Ovary (tissue), 7 donors: ENCODE measurements at regions not wholly inside any gene's neighbourhood (a gene's known extent, or its start where the extent isn't known, plus 50 kb on each side); places are given as distances from the start of the nearest gene placed in this dataset.
"Not testable (repeated sequence)": the region's sequence is repeated elsewhere in the genome, so short reads cannot be mapped to it uniquely, and the experiment has no call there.

Experiments
- DNase-seq, 5 donors: peaks; one replicate each; pipeline ENCODE4 v3.0.0-alpha.2; 2019 to 2020
- H3K27ac ChIP-seq, 2 donors: fragments of 200-600 bp; one replicate each; pipeline versions ENCODE4 v1.5.1 to v1.8.0; 2019 to 2022
- H3K27me3 ChIP-seq: fragments of 200-600 bp; one replicate; pipeline ENCODE4 v1.8.0; 2022
- H3K36me3 ChIP-seq: fragments of 200-600 bp; sonication (generic); one replicate; pipeline ENCODE4 v1.5.1; 2019
- H3K4me1 ChIP-seq: one replicate; pipeline ENCODE4 v1.8.1; 2013; ENCODE audit warnings: mild to moderate bottlenecking, moderate library complexity; ENCODE audit not compliant: insufficient read depth
- H3K4me3 ChIP-seq: fragments of 200-600 bp; sonication (generic); one replicate; pipeline ENCODE4 v1.5.1; 2017
- H3K9me3 ChIP-seq, 2 donors: fragments of 200-600 bp in 1 of 2; sonication (generic) in 1 of 2; one replicate each; pipeline versions ENCODE4 v1.5.1 to v1.8.1; 2013 to 2019; ENCODE audit warnings: mild to moderate bottlenecking in 1 of 2, moderate library complexity in 1 of 2
- CTCF ChIP-seq, 3 donors: fragments of 450-650 bp in 2 of 3; fragments of 200-600 bp in 1 of 3; IDR thresholded peaks; one replicate each; pipeline versions ENCODE4 v1.5.1 to v1.8.0; 2016 to 2022; ENCODE audit warnings: antibody characterized with exemption in 3 of 3, mild to moderate bottlenecking in 1 of 3
- EP300 ChIP-seq: sonication (generic); formaldehyde crosslinking; IDR thresholded peaks from one replicate; pipeline ENCODE4 v1.6.1; 2017; ENCODE audit warnings: antibody characterized with exemption
- POLR2A ChIP-seq: fragments of 450-650 bp; IDR thresholded peaks from one replicate; pipeline ENCODE4 v1.6.1; 2017; ENCODE audit warnings: antibody characterized with exemption, mild to moderate bottlenecking, moderate library complexity
- WGBS, 3 donors: extraction: QIAGEN DNeasy Blood & Tissue Kit in 1 of 3; methylation state at CpG; one replicate each; pipeline versions ENCODE4 v1.1.5 to v1.1.7; 2013 to 2017; 5-methylcytosine and 5-hydroxymethylcytosine counted together
- intact Hi-C, 4 donors: fragments of 100-400 bp; cut with DNase I; formaldehyde crosslinking; loops; one replicate each; pipeline versions ENCODE4 v1.11.0 to v1.15.1; 2022 to 2023
- donor health status: DM: no; HTN: no; CAD: no; lungs with moderate emphysema.
- donor health status: DM: no; HTN: no; CAD: no.
- donor health status: Bipolar disorder and iron deficiency.
- donor health status: DM: no; HTN: no; CAD: no.
- donor health status: DM: yes; HTN: yes; CAD: no.

DNA sequence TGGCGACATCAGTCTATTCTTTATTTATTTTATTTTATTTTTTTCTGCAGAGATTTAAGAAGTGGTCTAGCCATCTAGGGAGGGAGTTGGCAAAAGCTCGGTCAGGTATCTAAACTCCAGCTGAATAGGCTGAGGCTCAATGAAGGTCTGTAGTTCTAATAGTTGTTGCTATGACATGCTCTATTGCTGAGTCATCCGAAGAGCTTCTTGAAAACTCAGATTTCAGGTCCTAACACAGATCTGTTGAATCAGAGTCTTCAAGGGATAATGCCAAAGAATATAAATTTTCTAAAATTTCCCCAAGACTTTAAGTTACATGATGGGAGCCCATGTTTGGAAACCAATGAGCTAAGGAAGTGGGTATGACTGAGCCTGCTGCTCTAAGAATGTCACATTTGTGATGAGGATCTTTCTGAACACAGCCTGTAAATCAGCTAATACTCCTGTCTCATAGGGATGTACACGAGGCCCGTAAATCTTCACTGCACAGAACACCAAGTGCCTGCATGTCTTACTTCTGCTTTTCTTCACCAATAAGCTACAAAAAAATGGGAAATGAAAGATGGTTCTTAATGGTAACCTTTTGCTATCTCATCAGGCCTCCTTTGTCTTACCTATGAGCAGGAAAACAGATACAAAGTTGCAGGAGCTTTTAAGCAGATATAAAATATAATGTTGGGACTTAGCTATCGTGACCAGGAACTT lies 901.4 kb upstream of the API5 start:
- Histone ChIP-seq H3K4me1 (no peaks in the 10 kb centered on the region), H3K9me3 (no peaks in the 10 kb centered on the region), H3K4me3 (no peak overlapping the region), H3K27me3 (no peaks in the 10 kb centered on the region), H3K36me3 (no peaks in the 10 kb centered on the region), H3K27ac (no peak overlapping the region)
- TF ChIP-seq POLR2A (no peak), EP300 (no peak), CTCF (IDR thresholded peaks at IDR 0.05) (no peak)
- no peak for DNase-seq
- 64 to 80% (median 74%) methylated on average over 6 of the region's 6 CpGs for WGBS, 3 donors
- intact Hi-C loops, result no loop called here

DNA sequence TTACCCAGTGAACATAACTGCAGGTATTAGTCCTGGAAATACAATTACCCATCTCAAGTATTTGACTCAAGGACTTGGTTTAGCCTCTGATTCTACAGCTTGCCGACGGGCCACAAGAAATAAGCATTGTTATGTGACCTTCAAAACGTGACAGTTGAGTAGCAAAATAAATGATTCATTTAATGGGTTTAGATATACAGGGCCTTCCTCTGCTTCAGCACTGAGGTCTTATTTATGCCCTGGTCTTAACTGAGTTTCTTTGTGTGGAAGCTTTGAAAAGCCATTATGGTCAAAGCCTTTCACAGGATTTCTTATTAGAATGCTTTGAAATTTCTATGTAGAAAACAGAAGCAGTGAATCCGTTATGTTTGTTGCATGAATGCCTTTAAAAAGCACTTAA lies 899.2 kb upstream of the API5 start:
- Histone ChIP-seq H3K36me3 (no peaks in the 10 kb centered on the region), H3K4me3 (no peak overlapping the region), H3K27me3 (no peaks in the 10 kb centered on the region), H3K4me1 (no peaks in the 10 kb centered on the region), H3K27ac (no peak overlapping the region), H3K9me3 (no peaks in the 10 kb centered on the region)
- TF ChIP-seq CTCF (IDR thresholded peaks at IDR 0.05) (no peak), POLR2A (no peak)
- 40 to 43% (median 41%) methylated on average over 4 of the region's 4 CpGs for WGBS, 3 donors
- DNase-seq, result no peak
- intact Hi-C loops, result no loop called here

- no peaks in the 10 kb centered on the region for H3K27me3 ChIP-seq
- no peak overlapping the region for H3K4me3 ChIP-seq
- no peaks in the 10 kb centered on the region for H3K4me1 ChIP-seq
- no peak for TF ChIP-seq CTCF (IDR thresholded peaks at IDR 0.05)
- no peak for TF ChIP-seq EP300
- TF ChIP-seq POLR2A, result no peak
- intact Hi-C loops, result no loop called here
- H3K36me3 ChIP-seq, result no peaks in the 10 kb centered on the region
- no peak overlapping the region for H3K27ac ChIP-seq
- DNase-seq, result no peak
- no peaks in the 10 kb centered on the region for H3K9me3 ChIP-seq
Observed at GRCh38 chr11:42417691-42418090, 894.1 kb upstream of the API5 start.

GRCh38 chr11:42422090-42422489 lies 889.7 kb upstream of the API5 start:
- no peaks in the 10 kb centered on the region for H3K36me3 ChIP-seq
- intact Hi-C loops, result no loop called here
- WGBS, 3 donors, result 93 to 94% (median 93%) methylated on average over 1 of the region's 1 CpG

DNA sequence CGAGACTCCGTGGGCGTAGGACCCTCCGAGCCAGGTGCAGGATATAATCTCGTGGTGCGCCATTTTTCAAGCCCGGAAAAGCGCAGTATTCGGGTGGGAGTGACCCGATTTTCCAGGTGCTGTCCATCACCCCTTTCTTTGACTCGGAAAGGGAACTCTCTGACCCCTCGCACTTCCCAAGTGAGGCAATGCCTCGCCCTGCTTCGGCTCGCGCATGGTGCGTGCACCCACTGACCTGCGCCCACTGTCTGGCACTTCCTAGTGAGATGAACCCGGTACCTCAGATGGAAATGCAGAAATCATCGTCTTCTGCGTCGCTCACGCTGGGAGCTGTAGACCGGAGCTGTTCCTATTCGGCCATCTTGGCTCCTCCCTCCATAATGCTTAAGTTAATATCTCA lies 876.9 kb upstream of the API5 start:
- not testable (repeated sequence) for H3K36me3 ChIP-seq, H3K27me3 ChIP-seq, H3K4me1 ChIP-seq, H3K9me3 ChIP-seq, DNase-seq, H3K4me3 ChIP-seq, H3K27ac ChIP-seq
- 90 to 95% (median 91%) methylated on average over 25 of the region's 25 CpGs for WGBS, 3 donors
- intact Hi-C loops, result loop anchor here in 1 of 4 donors (5.0 kb wide), 1 partner anchor 327 kb away; no protein-coding TSS in a partner anchor

More at GRCh38 chr11:42422090-42422489, 889.7 kb upstream of the API5 start:
- Histone ChIP-seq H3K4me3 (no peak overlapping the region), H3K9me3 (no peaks in the 10 kb centered on the region), H3K4me1 (no peaks in the 10 kb centered on the region), H3K27me3 (no peaks in the 10 kb centered on the region), H3K27ac (no peak overlapping the region)
- no peak for DNase-seq
- no peak for TF ChIP-seq EP300
- TF ChIP-seq POLR2A, result no peak
- TF ChIP-seq CTCF (IDR thresholded peaks at IDR 0.05), result no peak
